Kidney epithelial cell (primary cell): ENCODE measurements at regions not wholly inside any gene's neighbourhood (a gene's known extent, or its start where the extent isn't known, plus 50 kb on each side); places are given as distances from the start of the nearest gene placed in this dataset.

Experiments
- DNase-seq: peaks from one replicate; pipeline ENCODE4 v3.0.0-alpha.2; 2010; ENCODE audit warnings: low read depth
- H3K27me3 ChIP-seq: 2 replicates; pipeline ENCODE4 v1.6.0; 2011; ENCODE audit warnings: low read length; ENCODE audit not compliant: control insufficient read depth, insufficient read depth
- H3K36me3 ChIP-seq: 2 replicates; pipeline ENCODE4 v1.5.1; 2011; ENCODE audit warnings: low read length; ENCODE audit not compliant: control insufficient read depth, insufficient read depth
- H3K4me3 ChIP-seq: 2 replicates; pipeline ENCODE4 v1.5.1; 2011; ENCODE audit warnings: low read depth, mild to moderate bottlenecking, control low read depth, low read length
- CTCF ChIP-seq: IDR thresholded peaks from 2 replicates; pipeline ENCODE4 v1.5.1; 2011; ENCODE audit warnings: mild to moderate bottlenecking, moderate library complexity, low read length, control low read depth, inconsistent platforms; ENCODE audit not compliant: insufficient read depth, poor library complexity, severe bottlenecking

- no peak overlapping the region for H3K4me3 ChIP-seq
- DNase-seq: no peak
These were observed 380.1 kb downstream of the OMA1 start for GRCh38 chr1:58166417-58166816.

GRCh38 chr1:58165073-58165472, 381.5 kb downstream of the OMA1 start:
- no peak for DNase-seq
- H3K36me3 ChIP-seq: no peaks in the 10 kb centered on the region
- no peak overlapping the region for H3K4me3 ChIP-seq
- no peaks in the 10 kb centered on the region for H3K27me3 ChIP-seq
- no peak for TF ChIP-seq CTCF

More at GRCh38 chr1:58166417-58166816, 380.1 kb downstream of the OMA1 start:
- no peak for TF ChIP-seq CTCF
- Histone ChIP-seq H3K36me3 (no peaks in the 10 kb centered on the region), H3K27me3 (no peaks in the 10 kb centered on the region)

- no peak overlapping the region for H3K4me3 ChIP-seq
- no peaks in the 10 kb centered on the region for H3K27me3 ChIP-seq
- TF ChIP-seq CTCF: peak; percentile 88
- peak; percentile 19 for DNase-seq
- H3K36me3 ChIP-seq: no peaks in the 10 kb centered on the region
These were observed 383.5 kb downstream of the OMA1 start for GRCh38 chr1:58162952-58163550.

- no peaks in the 10 kb centered on the region for H3K36me3 ChIP-seq
These were observed 387.1 kb downstream of the OMA1 start for GRCh38 chr1:58159434-58159830.

GRCh38 chr1:58158506-58159433, 387.8 kb downstream of the OMA1 start:
- Histone ChIP-seq H3K36me3 (no peaks in the 10 kb centered on the region), H3K27me3 (no peaks in the 10 kb centered on the region), H3K4me3 (no peak overlapping the region)
- no peak for DNase-seq
- TF ChIP-seq CTCF: no peak

More at GRCh38 chr1:58159434-58159830, 387.1 kb downstream of the OMA1 start:
- Histone ChIP-seq H3K27me3 (no peaks in the 10 kb centered on the region), H3K4me3 (no peak overlapping the region)
- no peak for DNase-seq
- TF ChIP-seq CTCF: no peak
